Stimulated activated CD4-positive, alpha-beta T cell treated with anti-CD3 and anti-CD28 coated beads, Interleukin-2, amount 100 ng/mL, for 48 hours (primary cell): ENCODE measurements at regions not wholly inside any gene's neighbourhood (a gene's known extent, or its start where the extent isn't known, plus 50 kb on each side); places are given as distances from the start of the nearest gene placed in this dataset.
"Not testable (repeated sequence)": the region's sequence is repeated elsewhere in the genome, so short reads cannot be mapped to it uniquely, and the experiment has no call there.

Experiments used
- DNase-seq, 2 donors: peaks; one replicate each; pipeline ENCODE4 v3.0.0-alpha.2; 2020

- DNase-seq = no peak
Measured at GRCh38 chr15:87527416-87527815, 729.1 kb downstream of the NTRK3 start.

GRCh38 chr15:87523516-87523915 lies 733.0 kb downstream of the NTRK3 start:
- DNase-seq = no peak

- no peak for DNase-seq
Measured at GRCh38 chr15:87522997-87523396, 733.5 kb downstream of the NTRK3 start.

- DNase-seq = no peak
Measured at GRCh38 chr15:87518957-87519356, 737.6 kb downstream of the NTRK3 start.

GRCh38 chr15:87508086-87508485 lies 748.5 kb downstream of the NTRK3 start:
- no peak for DNase-seq

- no peak for DNase-seq
Measured at GRCh38 chr15:87502173-87502572, 754.4 kb downstream of the NTRK3 start.

GRCh38 chr15:87500240-87500639 lies 756.3 kb downstream of the NTRK3 start:
- no peak for DNase-seq

- no peak for DNase-seq
Measured at GRCh38 chr15:87498560-87498959, 758.0 kb downstream of the NTRK3 start.

GRCh38 chr15:87496795-87497194 lies 759.7 kb downstream of the NTRK3 start:
- no peak for DNase-seq

GRCh38 chr15:87496109-87496508 lies 760.4 kb downstream of the NTRK3 start:
- no peak for DNase-seq

GRCh38 chr15:87493803-87494202 lies 762.7 kb downstream of the NTRK3 start:
- DNase-seq = no peak

GRCh38 chr15:87492321-87492720 lies 764.2 kb downstream of the NTRK3 start:
- DNase-seq = no peak

- no peak for DNase-seq
Measured at GRCh38 chr15:87490666-87491065, 765.9 kb downstream of the NTRK3 start.

- no peak for DNase-seq
Measured at GRCh38 chr15:87489902-87490665, 766.5 kb downstream of the NTRK3 start.

- no peak for DNase-seq
Measured at GRCh38 chr15:87489456-87489855, 767.1 kb downstream of the NTRK3 start.

- no peak for DNase-seq
Measured at GRCh38 chr15:87487484-87487883, 769.1 kb downstream of the NTRK3 start.

GRCh38 chr15:87483468-87483867 lies 773.1 kb downstream of the NTRK3 start:
- no peak for DNase-seq

GRCh38 chr15:87481126-87481525 lies 775.4 kb downstream of the NTRK3 start:
- no peak for DNase-seq

GRCh38 chr15:87478687-87479072 lies 777.9 kb downstream of the NTRK3 start:
- DNase-seq = no peak

GRCh38 chr15:87477737-87478686 lies 778.5 kb downstream of the NTRK3 start:
- DNase-seq = no peak

GRCh38 chr15:87477026-87477425 lies 779.5 kb downstream of the NTRK3 start:
- no peak for DNase-seq

- no peak for DNase-seq
Measured at GRCh38 chr15:87470923-87471322, 785.6 kb downstream of the NTRK3 start.

- DNase-seq = not testable (repeated sequence)
Measured at GRCh38 chr15:87463956-87464355, 792.6 kb downstream of the NTRK3 start.

- DNase-seq = no peak
Measured at GRCh38 chr15:87461631-87462030, 794.9 kb downstream of the NTRK3 start.
